ENCODE measurements at regions not wholly inside any gene's neighbourhood (a gene's known extent, or its start where the extent isn't known, plus 50 kb on each side); places are given as distances from the start of the nearest gene placed in this dataset.

DNA sequence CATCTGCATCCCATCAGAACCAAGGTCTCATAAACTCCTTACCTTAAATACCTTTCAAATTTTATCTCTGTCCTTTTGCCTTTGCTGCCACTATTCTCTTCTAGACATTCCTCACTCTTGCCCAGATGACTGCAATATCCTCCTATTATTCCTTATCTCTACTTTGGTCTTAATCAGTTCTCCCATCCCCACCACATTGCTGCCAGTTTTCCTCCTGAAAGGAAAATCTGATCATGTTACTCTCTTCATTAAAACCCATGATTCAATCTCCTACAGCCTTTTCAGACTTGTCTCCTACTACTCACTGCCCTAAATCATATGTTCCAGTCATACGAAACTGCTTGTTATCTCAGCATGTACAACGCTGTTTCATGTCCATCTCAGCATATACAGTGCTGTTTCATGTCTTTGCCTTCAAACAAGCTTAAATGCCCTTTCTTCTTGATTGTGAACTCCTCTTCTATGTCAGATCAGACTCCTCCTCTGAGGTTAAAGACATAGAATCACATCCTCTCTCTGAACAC lies 152.6 kb upstream of the FST start:
- TF ChIP-seq, protein P1, sequence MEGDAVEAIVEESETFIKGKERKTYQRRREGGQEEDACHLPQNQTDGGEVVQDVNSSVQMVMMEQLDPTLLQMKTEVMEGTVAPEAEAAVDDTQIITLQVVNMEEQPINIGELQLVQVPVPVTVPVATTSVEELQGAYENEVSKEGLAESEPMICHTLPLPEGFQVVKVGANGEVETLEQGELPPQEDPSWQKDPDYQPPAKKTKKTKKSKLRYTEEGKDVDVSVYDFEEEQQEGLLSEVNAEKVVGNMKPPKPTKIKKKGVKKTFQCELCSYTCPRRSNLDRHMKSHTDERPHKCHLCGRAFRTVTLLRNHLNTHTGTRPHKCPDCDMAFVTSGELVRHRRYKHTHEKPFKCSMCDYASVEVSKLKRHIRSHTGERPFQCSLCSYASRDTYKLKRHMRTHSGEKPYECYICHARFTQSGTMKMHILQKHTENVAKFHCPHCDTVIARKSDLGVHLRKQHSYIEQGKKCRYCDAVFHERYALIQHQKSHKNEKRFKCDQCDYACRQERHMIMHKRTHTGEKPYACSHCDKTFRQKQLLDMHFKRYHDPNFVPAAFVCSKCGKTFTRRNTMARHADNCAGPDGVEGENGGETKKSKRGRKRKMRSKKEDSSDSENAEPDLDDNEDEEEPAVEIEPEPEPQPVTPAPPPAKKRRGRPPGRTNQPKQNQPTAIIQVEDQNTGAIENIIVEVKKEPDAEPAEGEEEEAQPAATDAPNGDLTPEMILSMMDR (IDR thresholded peaks at IDR 0.05): no peak
- no peak for TF ChIP-seq EZH2 (IDR thresholded peaks at IDR 0.05; ENCODE audit: borderline replicate concordance, insufficient read depth, low read depth, low read length, poor library complexity, severe bottlenecking)

Data from B cell (primary cell).